ENCODE measurements at regions not wholly inside any gene's neighbourhood (a gene's known extent, or its start where the extent isn't known, plus 50 kb on each side); places are given as distances from the start of the nearest gene placed in this dataset.

GRCh38 chr1:56425494-56426037 lies 153.8 kb downstream of the PLPP3 start:
- Histone ChIP-seq H3K27me3 (replicated peaks in 1 of 7) (no peaks in the 10 kb centered on the region), H3K9me3 (no peaks in the 10 kb centered on the region), H3K4me3 (no peak overlapping the region), H3K36me3 (no peaks in the 10 kb centered on the region), H3K4me1 (peaks cover 3 to 50% (median 25%) of the 10 kb centered on the region in 6 donors), H3K27ac (peak overlapping the region; percentile 39 to 88 (median 76))
- DNase-seq = no peak
- WGBS, 5 donors = 49 to 81% (median 75%) methylated on average over 3 of the region's 3 CpGs
- intact Hi-C loops (cut with DNase I; ENCODE audit: low total_unique reads) = no loop called here
- no peak for TF ChIP-seq CTCF (IDR thresholded peaks at IDR 0.05 in 8 of 11, conservative IDR thresholded peaks at IDR 0.05 in 3 of 11)
- no peak for TF ChIP-seq POLR2A (IDR thresholded peaks at IDR 0.05)
- no peak for TF ChIP-seq POLR2AphosphoS5 (IDR thresholded peaks at IDR 0.05)

GRCh38 chr1:56424744-56425493 lies 154.4 kb downstream of the PLPP3 start:
- peak overlapping the region in 1 of 8 donors; percentile 25 for H3K4me3 ChIP-seq
- H3K36me3 ChIP-seq = no peaks in the 10 kb centered on the region
- H3K4me1 ChIP-seq = peaks cover 3 to 43% (median 25%) of the 10 kb centered on the region in 6 donors
- intact Hi-C loops (cut with DNase I; ENCODE audit: low total_unique reads) = no loop called here
- H3K27ac ChIP-seq = peak overlapping the region; percentile 39 to 88 (median 76)
- no peaks in the 10 kb centered on the region for H3K27me3 ChIP-seq (replicated peaks in 1 of 7)
- TF ChIP-seq POLR2A (IDR thresholded peaks at IDR 0.05) (no peak), CTCF (IDR thresholded peaks at IDR 0.05 in 8 of 11, conservative IDR thresholded peaks at IDR 0.05 in 3 of 11) (no peak), POLR2AphosphoS5 (IDR thresholded peaks at IDR 0.05) (no peak)
- no peak for DNase-seq
- WGBS, 5 donors = 28 to 52% (median 42%) methylated on average over 5 to 6 of the region's 6 CpGs
- no peaks in the 10 kb centered on the region for H3K9me3 ChIP-seq

DNA sequence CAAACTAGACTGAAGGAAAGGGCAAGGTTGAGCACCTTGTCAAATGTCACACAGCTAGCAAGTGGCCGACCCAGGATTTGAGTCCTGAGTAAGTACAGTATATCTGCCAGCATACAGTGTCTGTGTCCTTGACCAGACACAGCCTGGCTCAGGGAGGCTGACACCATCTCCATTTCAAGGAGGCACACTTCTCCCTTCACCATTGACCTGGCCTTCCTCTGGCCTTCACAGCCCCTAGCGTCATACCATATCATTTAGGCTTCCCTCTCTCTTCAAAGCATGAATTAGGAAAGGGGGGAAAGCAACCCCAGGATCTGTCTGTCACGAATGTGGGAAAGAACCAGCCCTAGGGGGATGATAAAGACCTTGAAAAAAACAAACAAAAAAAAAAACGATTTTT lies 155.6 kb downstream of the PLPP3 start:
- Histone ChIP-seq H3K9me3 (no peaks in the 10 kb centered on the region), H3K4me1 (peaks cover 3 to 42% (median 25%) of the 10 kb centered on the region in 6 donors), H3K36me3 (no peaks in the 10 kb centered on the region), H3K27ac (peak overlapping the region in 5 of 8 donors; percentile 14 to 88 (median 84)), H3K27me3 (replicated peaks in 1 of 7) (no peaks in the 10 kb centered on the region), H3K4me3 (no peak overlapping the region)
- WGBS, 5 donors = 59 to 74% (median 69%) methylated on average over 4 of the region's 4 CpGs
- no peak for DNase-seq
- TF ChIP-seq POLR2AphosphoS5 (IDR thresholded peaks at IDR 0.05) (no peak), CTCF (IDR thresholded peaks at IDR 0.05 in 8 of 11, conservative IDR thresholded peaks at IDR 0.05 in 3 of 11) (no peak), POLR2A (IDR thresholded peaks at IDR 0.05) (no peak)
- intact Hi-C loops (cut with DNase I; ENCODE audit: low total_unique reads) = no loop called here

DNA sequence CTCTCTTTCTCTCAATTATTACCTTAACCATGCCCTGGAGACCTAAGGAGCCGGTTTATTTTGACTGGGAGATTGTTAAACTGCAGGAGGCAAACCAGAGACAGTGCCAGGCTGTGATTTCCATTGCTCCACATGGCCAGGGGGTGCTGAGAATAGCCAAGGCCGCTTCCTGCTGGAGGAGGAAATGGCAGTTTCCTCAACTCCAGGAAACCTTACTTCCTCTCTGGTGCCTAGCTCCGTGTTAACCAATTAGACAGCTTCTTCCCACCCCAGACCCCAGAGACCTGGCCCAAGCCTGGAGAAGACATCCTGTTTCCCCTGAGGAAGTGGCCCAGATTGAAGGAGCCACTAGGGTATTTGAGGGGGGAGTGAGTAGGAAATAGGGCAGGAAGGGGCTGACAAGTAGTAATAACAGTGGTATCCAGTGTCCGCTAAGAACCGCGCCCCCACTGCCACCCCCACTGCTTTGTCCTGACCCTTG lies 161.2 kb downstream of the PLPP3 start:
- Histone ChIP-seq H3K9me3 (no peaks in the 10 kb centered on the region), H3K36me3 (no peaks in the 10 kb centered on the region), H3K27me3 (replicated peaks in 1 of 7) (no peaks in the 10 kb centered on the region), H3K4me3 (no peak overlapping the region), H3K4me1 (peaks cover 0 to 36% (median 15%) of the 10 kb centered on the region in 6 donors), H3K27ac (peak overlapping the region in 7 of 8 donors; percentile 13 to 66 (median 51))
- TF ChIP-seq POLR2A (IDR thresholded peaks at IDR 0.05) (no peak), POLR2AphosphoS5 (IDR thresholded peaks at IDR 0.05) (peak in 1 of 3 donors; percentile 49), CTCF (IDR thresholded peaks at IDR 0.05 in 8 of 11, conservative IDR thresholded peaks at IDR 0.05 in 3 of 11) (no peak)
- no peak for DNase-seq
- intact Hi-C loops (cut with DNase I; ENCODE audit: low total_unique reads) = loop anchor here (5.0 kb wide), 1 partner anchor 159 kb away; the partner anchor contains the start of gene PLPP3
- 52 to 60% (median 57%) methylated on average over 6 of the region's 6 CpGs for WGBS, 5 donors
